AG04449 (cell line): ENCODE measurements at regions not wholly inside any gene's neighbourhood (a gene's known extent, or its start where the extent isn't known, plus 50 kb on each side); places are given as distances from the start of the nearest gene placed in this dataset.

Source experiments
- CTCF ChIA-PET: fragments of 350-600 bp; formaldehyde crosslinking; extraction: SDS; loops from one replicate; lab custom pipeline; 2021; ENCODE audit warnings: antibody characterized with exemption; lab: Yijun Ruan, JAX
- POLR2A ChIA-PET: fragments of 400-600, 350-600 bp; formaldehyde crosslinking; extraction: SDS; loops from one replicate; lab custom pipeline; 2020; ENCODE audit warnings: antibody characterized with exemption, inconsistent platforms; lab: Yijun Ruan, JAX
- DNase-seq: peaks from one replicate; pipeline ENCODE4 v3.0.0-alpha.2; 2010; ENCODE audit warnings: low read depth, low spot score
- H3K4me3 ChIP-seq: 2 replicates; pipeline ENCODE4 v1.5.1; 2011; ENCODE audit warnings: low read depth, mild to moderate bottlenecking, control low read depth, low read length
- CTCF ChIP-seq: IDR thresholded peaks from one replicate; pipeline ENCODE4 v1.5.1; 2011; ENCODE audit warnings: mild to moderate bottlenecking, moderate library complexity, low read length, control low read depth, inconsistent platforms; ENCODE audit not compliant: insufficient read depth; ENCODE audit errors: missing control alignments

GRCh38 chr2:53259395-53260009 is 508.1 kb upstream of the CHAC2 start:
- POLR2A ChIA-PET: no interaction called here
- no peak for DNase-seq
- CTCF ChIA-PET: no interaction called here
- H3K4me3 ChIP-seq: no peak overlapping the region
- TF ChIP-seq CTCF: no peak

- H3K4me3 ChIP-seq: no peak overlapping the region
- ChIA-PET CTCF (no interaction called here), POLR2A (no interaction called here)
- TF ChIP-seq CTCF: no peak
- no peak for DNase-seq
Measured at GRCh38 chr2:53257287-53257686, 510.3 kb upstream of the CHAC2 start.

GRCh38 chr2:53253244-53253643 is 514.4 kb upstream of the CHAC2 start:
- H3K4me3 ChIP-seq: no peak overlapping the region
- POLR2A ChIA-PET: no interaction called here
- DNase-seq: no peak
- CTCF ChIA-PET: no interaction called here
- TF ChIP-seq CTCF: no peak

- no peak for DNase-seq
- ChIA-PET CTCF (no interaction called here), POLR2A (no interaction called here)
- TF ChIP-seq CTCF: no peak
- no peak overlapping the region for H3K4me3 ChIP-seq
Measured at GRCh38 chr2:53252115-53252514, 515.5 kb upstream of the CHAC2 start.

GRCh38 chr2:53247956-53248735 is 519.5 kb upstream of the CHAC2 start:
- H3K4me3 ChIP-seq: no peak overlapping the region
- no peak for TF ChIP-seq CTCF
- POLR2A ChIA-PET: no interaction called here
- DNase-seq: no peak
- CTCF ChIA-PET: no interaction called here

GRCh38 chr2:53243430-53243829 is 524.2 kb upstream of the CHAC2 start:
- H3K4me3 ChIP-seq: no peak overlapping the region
- no peak for TF ChIP-seq CTCF
- no peak for DNase-seq
- POLR2A ChIA-PET: no interaction called here
- CTCF ChIA-PET: no interaction called here
